ENCODE measurements at regions not wholly inside any gene's neighbourhood (a gene's known extent, or its start where the extent isn't known, plus 50 kb on each side); places are given as distances from the start of the nearest gene placed in this dataset.

DNA sequence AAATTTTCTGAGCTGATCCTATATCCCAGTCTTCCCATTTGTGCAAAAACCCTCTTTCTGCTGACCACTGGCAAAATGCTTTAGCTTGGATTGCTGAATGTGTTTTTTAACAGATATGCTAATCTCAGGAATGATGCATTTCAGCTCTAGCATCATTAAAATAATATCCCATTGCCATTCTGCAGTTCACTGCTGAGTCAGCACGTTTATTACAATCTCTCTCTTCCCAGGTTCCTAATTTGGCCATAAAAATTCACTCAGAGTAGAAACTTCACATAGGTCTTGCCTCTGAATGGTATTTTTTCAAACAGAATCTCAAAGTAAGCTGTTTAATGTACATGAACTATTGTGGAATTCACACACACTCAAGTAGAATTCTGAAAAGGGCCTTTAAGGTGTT lies 509.6 kb upstream of the SUCLG2 start:
- TF ChIP-seq, protein P1, sequence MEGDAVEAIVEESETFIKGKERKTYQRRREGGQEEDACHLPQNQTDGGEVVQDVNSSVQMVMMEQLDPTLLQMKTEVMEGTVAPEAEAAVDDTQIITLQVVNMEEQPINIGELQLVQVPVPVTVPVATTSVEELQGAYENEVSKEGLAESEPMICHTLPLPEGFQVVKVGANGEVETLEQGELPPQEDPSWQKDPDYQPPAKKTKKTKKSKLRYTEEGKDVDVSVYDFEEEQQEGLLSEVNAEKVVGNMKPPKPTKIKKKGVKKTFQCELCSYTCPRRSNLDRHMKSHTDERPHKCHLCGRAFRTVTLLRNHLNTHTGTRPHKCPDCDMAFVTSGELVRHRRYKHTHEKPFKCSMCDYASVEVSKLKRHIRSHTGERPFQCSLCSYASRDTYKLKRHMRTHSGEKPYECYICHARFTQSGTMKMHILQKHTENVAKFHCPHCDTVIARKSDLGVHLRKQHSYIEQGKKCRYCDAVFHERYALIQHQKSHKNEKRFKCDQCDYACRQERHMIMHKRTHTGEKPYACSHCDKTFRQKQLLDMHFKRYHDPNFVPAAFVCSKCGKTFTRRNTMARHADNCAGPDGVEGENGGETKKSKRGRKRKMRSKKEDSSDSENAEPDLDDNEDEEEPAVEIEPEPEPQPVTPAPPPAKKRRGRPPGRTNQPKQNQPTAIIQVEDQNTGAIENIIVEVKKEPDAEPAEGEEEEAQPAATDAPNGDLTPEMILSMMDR (IDR thresholded peaks at IDR 0.05; ENCODE audit: control extremely low read depth in 1 of 3, insufficient read depth in 1 of 3, low read depth in 1 of 3, low read length in 3 of 3) = no peak
- no peak for TF ChIP-seq SRF (IDR thresholded peaks at IDR 0.05; ENCODE audit: low read depth, low read length)
- no peak for TF ChIP-seq TCF12 (IDR thresholded peaks at IDR 0.05; ENCODE audit: low read depth, low read length)
- TF ChIP-seq FOSL1 (IDR thresholded peaks at IDR 0.05; ENCODE audit: insufficient read depth, low read depth, low read length) = no peak
- TF ChIP-seq CHD2 (IDR thresholded peaks at IDR 0.05; ENCODE audit: low read length) = no peak
- TF ChIP-seq GABPA (IDR thresholded peaks at IDR 0.05; ENCODE audit: borderline replicate concordance, insufficient read depth, low read length) = no peak
- TF ChIP-seq TBP (IDR thresholded peaks at IDR 0.05; ENCODE audit: low read depth, low read length) = no peak
- TF ChIP-seq POLR2AphosphoS5 (IDR thresholded peaks at IDR 0.05; ENCODE audit: low read depth, low read length) = no peak
- TF ChIP-seq ASH2L (IDR thresholded peaks at IDR 0.05; ENCODE audit: low read length) = no peak
- TF ChIP-seq POLR2A (IDR thresholded peaks at IDR 0.05; ENCODE audit: control extremely low read depth in 1 of 2, low read depth in 2 of 2, low read length in 2 of 2) = no peak
- TF ChIP-seq, protein P2, sequence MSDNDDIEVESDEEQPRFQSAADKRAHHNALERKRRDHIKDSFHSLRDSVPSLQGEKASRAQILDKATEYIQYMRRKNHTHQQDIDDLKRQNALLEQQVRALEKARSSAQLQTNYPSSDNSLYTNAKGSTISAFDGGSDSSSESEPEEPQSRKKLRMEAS (IDR thresholded peaks at IDR 0.05) = no peak
- no peak for TF ChIP-seq RNF2 (IDR thresholded peaks at IDR 0.05; ENCODE audit: borderline replicate concordance, low read depth, low read length, missing control alignments, poor library complexity, severe bottlenecking)
- no peak for TF ChIP-seq SIN3A (conservative IDR thresholded peaks at IDR 0.05 in 1 of 2, IDR thresholded peaks at IDR 0.05 in 1 of 2; ENCODE audit: low read depth in 1 of 2, low read length in 2 of 2)
